ENCODE measurements at regions not wholly inside any gene's neighbourhood (a gene's known extent, or its start where the extent isn't known, plus 50 kb on each side); places are given as distances from the start of the nearest gene placed in this dataset.

- H3K27me3 ChIP-seq (ENCODE audit: control insufficient read depth, insufficient read depth, low read length) = no peaks in the 10 kb centered on the region
- intact Hi-C loops (cut with micrococcal nuclease; ENCODE audit: unreplicated experiment) = no loop called here
- in situ Hi-C loops (cut with HindIII; ENCODE audit: low pct_unique_long_range_greater_than_20kb, low sequenced_read_pairs) = no loop called here
- ChIA-PET POLR2A (no interaction called here), CTCF (no interaction called here)
- no peaks in the 10 kb centered on the region for H3K4me1 ChIP-seq (ENCODE audit: control insufficient read depth, insufficient read depth, low read length)
- no peak overlapping the region for H3K27ac ChIP-seq (ENCODE audit: low read length)
- H3K9me3 ChIP-seq (ENCODE audit: control insufficient read depth, insufficient read depth, low read depth, low read length) = no peaks in the 10 kb centered on the region
- ATAC-seq = no peak
- no TSS peak for BruUV-seq (replicated peaks)
- no peak for DNase-seq (ENCODE audit: low read depth, low spot score)
- TF ChIP-seq REST (IDR thresholded peaks at IDR 0.05; ENCODE audit: insufficient read depth in 1 of 2, low read depth in 2 of 2, low read length in 1 of 2) (no peak), SIN3A (IDR thresholded peaks at IDR 0.05; ENCODE audit: borderline replicate concordance, insufficient read depth, low read depth, low read length) (no peak), CTCF (IDR thresholded peaks at IDR 0.05) (no peak), TCF7L2 (IDR thresholded peaks at IDR 0.05; ENCODE audit: low read depth, low read length) (no peak), POLR2AphosphoS5 (IDR thresholded peaks at IDR 0.05; ENCODE audit: low read depth, low read length) (no peak)
- no peak overlapping the region for H3K4me3 ChIP-seq (ENCODE audit: low read depth in 2 of 2, low read length in 2 of 2)
- no peaks in the 10 kb centered on the region for H3K36me3 ChIP-seq (ENCODE audit: control insufficient read depth, insufficient read depth, low read length)
Measured at GRCh38 chr11:115625502-115625901, 121.3 kb upstream of the CADM1 start.

- TF ChIP-seq REST (IDR thresholded peaks at IDR 0.05; ENCODE audit: insufficient read depth in 1 of 2, low read depth in 2 of 2, low read length in 1 of 2) = no peak
- no peak for TF ChIP-seq POLR2AphosphoS5 (IDR thresholded peaks at IDR 0.05; ENCODE audit: low read depth, low read length)
- no peak for TF ChIP-seq TCF7L2 (IDR thresholded peaks at IDR 0.05; ENCODE audit: low read depth, low read length)
- no peak for TF ChIP-seq SIN3A (IDR thresholded peaks at IDR 0.05; ENCODE audit: borderline replicate concordance, insufficient read depth, low read depth, low read length)
- TF ChIP-seq CTCF (IDR thresholded peaks at IDR 0.05) = no peak
- Histone ChIP-seq H3K36me3 (ENCODE audit: control insufficient read depth, insufficient read depth, low read length) (no peaks in the 10 kb centered on the region), H3K4me1 (ENCODE audit: control insufficient read depth, insufficient read depth, low read length) (no peaks in the 10 kb centered on the region), H3K4me3 (ENCODE audit: low read depth in 2 of 2, low read length in 2 of 2) (no peak overlapping the region), H3K27ac (ENCODE audit: low read length) (no peak overlapping the region), H3K9me3 (ENCODE audit: control insufficient read depth, insufficient read depth, low read depth, low read length) (no peaks in the 10 kb centered on the region), H3K27me3 (ENCODE audit: control insufficient read depth, insufficient read depth, low read length) (no peaks in the 10 kb centered on the region)
- in situ Hi-C loops (cut with HindIII; ENCODE audit: low pct_unique_long_range_greater_than_20kb, low sequenced_read_pairs) = no loop called here
- ChIA-PET POLR2A (no interaction called here), CTCF (no interaction called here)
- DNase-seq (ENCODE audit: low read depth, low spot score) (no peak), ATAC-seq (no peak)
- intact Hi-C loops (cut with micrococcal nuclease; ENCODE audit: unreplicated experiment) = no loop called here
- no TSS peak for BruUV-seq (replicated peaks)
Measured at GRCh38 chr11:115624065-115624464, 119.8 kb upstream of the CADM1 start.
